ENCODE measurements at regions not wholly inside any gene's neighbourhood (a gene's known extent, or its start where the extent isn't known, plus 50 kb on each side); places are given as distances from the start of the nearest gene placed in this dataset.
A peak's percentile ranks its signal among the peaks of the same experiment; 100 is the strongest.

- no peak for DNase-seq
These were observed 1334.1 kb downstream of the EFNB2 start for GRCh38 chr13:105201351-105201750.

GRCh38 chr13:105200181-105200580 lies 1335.3 kb downstream of the EFNB2 start:
- no peak for DNase-seq

GRCh38 chr13:105196052-105196451 lies 1339.4 kb downstream of the EFNB2 start:
- no peak for DNase-seq

- DNase-seq = no peak
These were observed 1342.4 kb downstream of the EFNB2 start for GRCh38 chr13:105193026-105193425.

GRCh38 chr13:105184201-105184600 lies 1351.3 kb downstream of the EFNB2 start:
- DNase-seq = no peak

GRCh38 chr13:105177265-105177900 lies 1358.1 kb downstream of the EFNB2 start:
- DNase-seq = peak in 1 of 14 donors; percentile 46

- DNase-seq = no peak
These were observed 1365.0 kb downstream of the EFNB2 start for GRCh38 chr13:105170438-105170837.

- DNase-seq = no peak
These were observed 1367.2 kb downstream of the EFNB2 start for GRCh38 chr13:105168295-105168694.

GRCh38 chr13:105167385-105167784 lies 1368.1 kb downstream of the EFNB2 start:
- no peak for DNase-seq

GRCh38 chr13:105165449-105166125 lies 1369.9 kb downstream of the EFNB2 start:
- no peak for DNase-seq

- DNase-seq = peak in 1 of 14 donors; percentile 18
These were observed 1375.6 kb downstream of the EFNB2 start for GRCh38 chr13:105159841-105160240.

- DNase-seq = no peak
These were observed 1381.9 kb downstream of the EFNB2 start for GRCh38 chr13:105153611-105154010.

- no peak for DNase-seq
These were observed 1383.8 kb downstream of the EFNB2 start for GRCh38 chr13:105151639-105152038.

GRCh38 chr13:105147461-105147860 lies 1388.0 kb downstream of the EFNB2 start:
- no peak for DNase-seq

GRCh38 chr13:105144936-105145335 lies 1390.5 kb downstream of the EFNB2 start:
- DNase-seq = no peak

- no peak for DNase-seq
These were observed 1391.4 kb downstream of the EFNB2 start for GRCh38 chr13:105144020-105144419.

- no peak for DNase-seq
These were observed 1392.9 kb downstream of the EFNB2 start for GRCh38 chr13:105142556-105142955.

GRCh38 chr13:105139380-105140285 lies 1395.8 kb downstream of the EFNB2 start:
- DNase-seq = peak in 11 of 14 donors; percentile 13 to 71 (median 35)

GRCh38 chr13:105139048-105139379 lies 1396.4 kb downstream of the EFNB2 start:
- DNase-seq = no peak

- DNase-seq = no peak
These were observed 1399.4 kb downstream of the EFNB2 start for GRCh38 chr13:105135852-105136615.

GRCh38 chr13:105127732-105128131 lies 1407.7 kb downstream of the EFNB2 start:
- DNase-seq = no peak

- no peak for DNase-seq
These were observed 1414.2 kb downstream of the EFNB2 start for GRCh38 chr13:105121221-105121620.
